K562 (cell line): ENCODE measurements at regions not wholly inside any gene's neighbourhood (a gene's known extent, or its start where the extent isn't known, plus 50 kb on each side); places are given as distances from the start of the nearest gene placed in this dataset.

Source experiments
- ATAC-seq: fragments of 200-7000 bp; cut with Tn5 transposase; 3 replicates; pipeline ENCODE4 v1.9.1; 2020; ENCODE audit warnings: moderate library complexity
- BruUV-seq: library from RNA; stranded (reverse); fragments of 400-500 nt; replicated peaks from 2 replicates; lab custom pipeline; 2021; lab: Mats Ljungman, UMichigan
- CTCF ChIA-PET: fragments of 300-600 bp; formaldehyde crosslinking; extraction: SDS; loops from one replicate; lab custom pipeline; 2021; ENCODE audit warnings: low intra/inter-chr PET ratio; lab: Yijun Ruan, JAX
- POLR2A ChIA-PET: fragments of 300-600, 350-650 bp; sonication (Branson Sonifier 250); formaldehyde crosslinking; extraction: SDS; loops from one replicate; lab custom pipeline; 2021; ENCODE audit warnings: antibody characterized with exemption, inconsistent platforms; lab: Yijun Ruan, JAX
- DNase-seq, 4 experiments: peaks; one replicate each; pipeline versions ENCODE4 v3.0.0 to v3.0.0-alpha.2; 2011 to 2018; ENCODE audit warnings: low spot score in 3 of 4, mixed read lengths in 3 of 4; ENCODE audit errors: extremely low read depth in 1 of 4
- FAIRE-seq: peaks from 2 replicates; lab custom pipeline; 2011; peaks lifted over from hg19 to GRCh38; lab: Jason Lieb, UNC
- H2AFZ ChIP-seq: 2 replicates; pipeline ENCODE4 v1.6.0; 2011; ENCODE audit warnings: low read depth, low read length, control low read depth, inconsistent platforms
- H3K27ac ChIP-seq: fragments of 200-600 bp; 3 replicates; pipeline ENCODE4 v1.8.0; 2011; ENCODE audit warnings: low read depth, mild to moderate bottlenecking, control low read depth, inconsistent platforms, low read length, moderate library complexity, mixed read lengths; ENCODE audit errors: extremely low read depth
- H3K27me3 ChIP-seq, 2 experiments: fragments of 300-600 bp in 1 of 2; 2 replicates in 1 of 2; 3 replicates in 1 of 2; pipeline versions ENCODE4 v1.6.0 to v1.8.0; 2011; ENCODE audit warnings: inconsistent platforms in 2 of 2, low read length in 2 of 2, mild to moderate bottlenecking in 1 of 2, mixed read lengths in 1 of 2, moderate library complexity in 1 of 2; ENCODE audit not compliant: control insufficient read depth in 2 of 2, insufficient read depth in 2 of 2
- H3K36me3 ChIP-seq: fragments of 300-600 bp; 3 replicates; pipeline ENCODE4 v1.8.0; 2011; ENCODE audit warnings: mild to moderate bottlenecking, low read length, inconsistent platforms; ENCODE audit not compliant: control insufficient read depth, insufficient read depth
- H3K4me1 ChIP-seq, 2 experiments: fragments of 200-600 bp in 1 of 2; replicated peaks in 1 of 2; 2 replicates in 1 of 2; 3 replicates in 1 of 2; pipeline versions ENCODE4 v1.5.1 to v1.8.0; 2011; ENCODE audit warnings: inconsistent platforms in 2 of 2, low read length in 2 of 2, mild to moderate bottlenecking in 1 of 2, mixed read lengths in 1 of 2, moderate library complexity in 1 of 2; ENCODE audit not compliant: control insufficient read depth in 2 of 2, insufficient read depth in 2 of 2
- H3K4me2 ChIP-seq: 2 replicates; pipeline ENCODE4 v1.6.1; 2011; ENCODE audit warnings: low read length, control low read depth, inconsistent platforms, mixed read lengths; ENCODE audit not compliant: insufficient read depth
- H3K4me3 ChIP-seq: fragments of 200-600 bp; sonication (generic), shearing (Covaris generic); 2 replicates; pipeline ENCODE4 v1.5.1; 2016; ENCODE audit warnings: control low read depth, inconsistent platforms
- H3K79me2 ChIP-seq: fragments of 200-600 bp; 3 replicates; pipeline ENCODE4 v1.8.0; 2011; ENCODE audit warnings: low read length, inconsistent platforms; ENCODE audit not compliant: control insufficient read depth, insufficient read depth
- H3K9ac ChIP-seq, 2 experiments: 2 replicates each; pipeline versions ENCODE4 v1.6.0 to v1.6.1; 2011; ENCODE audit warnings: low read depth in 2 of 2, low read length in 2 of 2, control low read depth in 1 of 2, inconsistent platforms in 1 of 2, mild to moderate bottlenecking in 1 of 2, mixed read lengths in 1 of 2; ENCODE audit not compliant: insufficient read depth in 1 of 2
- H3K9me1 ChIP-seq: one replicate; pipeline ENCODE4 v1.6.0; 2011; ENCODE audit warnings: inconsistent platforms, mild to moderate bottlenecking, low read length, moderate library complexity; ENCODE audit not compliant: control insufficient read depth, insufficient read depth
- H3K9me3 ChIP-seq: replicated peaks from 2 replicates; pipeline ENCODE4 v1.5.1; 2011; ENCODE audit warnings: low read depth, low read length, inconsistent platforms; ENCODE audit not compliant: control insufficient read depth, insufficient read depth
- H4K20me1 ChIP-seq: replicated peaks from 2 replicates; pipeline ENCODE4 v1.6.1; 2011; ENCODE audit warnings: low read length, inconsistent platforms, mixed read lengths; ENCODE audit not compliant: control insufficient read depth, insufficient read depth
- MLX ChIP-seq, 2 experiments: fragments of 450-650 bp in 1 of 2; sonication (generic) in 1 of 2; formaldehyde crosslinking; conservative IDR thresholded peaks; 2 replicates each; pipeline versions ENCODE4 v1.4.0 to v1.8.1; 2020 to 2022; ENCODE audit warnings: mild to moderate bottlenecking in 1 of 2, missing genetic modification reagents in 1 of 2
- SIN3B ChIP-seq: fragments of 450-650 bp; IDR thresholded peaks from 2 replicates; pipeline ENCODE4 v1.6.1; 2017; ENCODE audit warnings: low read depth, mild to moderate bottlenecking, moderate library complexity
- ZNF224 ChIP-seq: sonication (generic); formaldehyde crosslinking; IDR thresholded peaks from 2 replicates; pipeline ENCODE4 v1.8.0; 2022; ENCODE audit warnings: mild to moderate bottlenecking, missing genetic modification reagents
- ZNF280A ChIP-seq: fragments of 450-650 bp; IDR thresholded peaks from 2 replicates; pipeline ENCODE4 v1.6.1; 2018; ENCODE audit warnings: mild to moderate bottlenecking, low read depth; ENCODE audit not compliant: partially characterized antibody
- ZNF586 ChIP-seq: fragments of 450-650 bp; formaldehyde crosslinking; conservative IDR thresholded peaks from 2 replicates; pipeline ENCODE4 v1.4.0; 2020; ENCODE audit warnings: mild to moderate bottlenecking, moderate library complexity
- ZNF830 ChIP-seq: fragments of 250-450 bp; sonication (Bioruptor Pico); IDR thresholded peaks from 2 replicates; pipeline ENCODE4 v1.5.0; 2021; ENCODE audit warnings: mild to moderate bottlenecking
- WGBS: fragments of 100-300 bp; shearing (Covaris generic); methylation state at CpG from one replicate; pipeline ENCODE4 v1.1.6; 2016; ENCODE audit warnings: low coverage, mixed read lengths; ENCODE audit not compliant: insufficient coverage; ENCODE audit errors: missing lambda C conversion rate; 5-methylcytosine and 5-hydroxymethylcytosine counted together
- in situ Hi-C: fragments of 300-500 bp; cut with MboI; formaldehyde crosslinking; loops from 4 replicates; pipeline ENCODE4 v1.15.0; 2018; ENCODE audit warnings: inconsistent platforms, mixed read lengths
- intact Hi-C: fragments of 100-400 bp; cut with micrococcal nuclease; formaldehyde crosslinking; loops from 2 replicates; pipeline ENCODE4 v1.14.2; 2022

- Histone ChIP-seq H3K9me3 (no peaks in the 10 kb centered on the region), H3K4me1 (no peaks in the 10 kb centered on the region), H3K79me2 (no peaks in the 10 kb centered on the region), H3K36me3 (no peaks in the 10 kb centered on the region), H3K4me3 (no peak overlapping the region), H3K9me1 (no peaks in the 10 kb centered on the region), H3K27me3 (peaks cover 0 to 4% of the 10 kb centered on the region in 2 experiments; a peak in 1 of 5 replicates), H3K4me2 (no peak overlapping the region), H3K9ac (no peak overlapping the region), H2AFZ (no peak overlapping the region), H4K20me1 (no peaks in the 10 kb centered on the region), H3K27ac (no peak overlapping the region)
- ChIA-PET POLR2A (no interaction called here), CTCF (no interaction called here)
- DNase-seq (no peak), ATAC-seq (no peak), FAIRE-seq (no peak)
- BruUV-seq = no TSS peak
- 1% methylated on average over 8 of the region's 8 CpGs for WGBS
- no peak for TF ChIP-seq ZNF224
- TF ChIP-seq SIN3B = no peak
- no peak for TF ChIP-seq ZNF280A
- TF ChIP-seq ZNF586 (CRISPR knock-in tag) = no peak
- TF ChIP-seq ZNF830 (CRISPR knock-in tag) = no peak
- TF ChIP-seq MLX (CRISPR knock-in tag; conservative IDR thresholded peaks at IDR 0.05) = no peak
- in situ Hi-C loops = no loop called here
- intact Hi-C loops = no loop called here
These were observed 273.0 kb upstream of the NFIA start for GRCh38 chr1:60809204-60809980.
